ENCODE measurements at regions not wholly inside any gene's neighbourhood (a gene's known extent, or its start where the extent isn't known, plus 50 kb on each side); places are given as distances from the start of the nearest gene placed in this dataset.

- Histone ChIP-seq H3K4me2 (ENCODE audit: low read depth, low read length, poor library complexity, severe bottlenecking) (no peak overlapping the region), H4K20me1 (ENCODE audit: insufficient read depth, low read length, poor library complexity, severe bottlenecking) (no peaks in the 10 kb centered on the region), H3K9ac (ENCODE audit: low read depth, low read length, poor library complexity, severe bottlenecking) (no peak overlapping the region)
These were observed 434.5 kb upstream of the B3GAT1 start for GRCh38 chr11:134846328-134847082.

GRCh38 chr11:134845474-134846327, 433.7 kb upstream of the B3GAT1 start:
- no peaks in the 10 kb centered on the region for H3F3A ChIP-seq (ENCODE audit: low read depth)
- no peak overlapping the region for H2AFZ ChIP-seq (ENCODE audit: low read length)
- TF ChIP-seq EZH2phosphoT487 (IDR thresholded peaks at IDR 0.05; ENCODE audit: borderline replicate concordance) (no peak), CTCF (conservative IDR thresholded peaks at IDR 0.05; ENCODE audit: low read length) (no peak)
- H3K27me3 ChIP-seq (ENCODE audit: insufficient read depth, low read length, poor library complexity, severe bottlenecking) = no peaks in the 10 kb centered on the region
- peaks cover 50% of the 10 kb centered on the region; the same call in 1 of the 2 replicates for H3K9me3 ChIP-seq (ENCODE audit: insufficient read depth, low read depth, low read length)
- no peaks in the 10 kb centered on the region for H3K36me3 ChIP-seq (ENCODE audit: insufficient read depth, low read length)
- no peaks in the 10 kb centered on the region for H3K79me2 ChIP-seq (ENCODE audit: insufficient read depth, low read length)
- H3K4me1 ChIP-seq (ENCODE audit: insufficient read depth, low read length, poor library complexity, severe bottlenecking) = no peaks in the 10 kb centered on the region
- H3K9ac ChIP-seq (ENCODE audit: low read depth, low read length, poor library complexity, severe bottlenecking) = no peak overlapping the region
- no peaks in the 10 kb centered on the region for H3K9me2 ChIP-seq (replicated peaks; ENCODE audit: low read depth, low read length)
- H3K4me2 ChIP-seq (ENCODE audit: low read depth, low read length, poor library complexity, severe bottlenecking) = no peak overlapping the region
- H4K20me1 ChIP-seq (ENCODE audit: insufficient read depth, low read length, poor library complexity, severe bottlenecking) = no peaks in the 10 kb centered on the region
- H3K4me3 ChIP-seq (ENCODE audit: low read length, poor library complexity, severe bottlenecking) = no peak overlapping the region

More at GRCh38 chr11:134846328-134847082, 434.5 kb upstream of the B3GAT1 start:
- Histone ChIP-seq H3K27me3 (ENCODE audit: insufficient read depth, low read length, poor library complexity, severe bottlenecking) (no peaks in the 10 kb centered on the region), H3K4me1 (ENCODE audit: insufficient read depth, low read length, poor library complexity, severe bottlenecking) (no peaks in the 10 kb centered on the region), H3K9me3 (ENCODE audit: insufficient read depth, low read depth, low read length) (peaks cover 56% of the 10 kb centered on the region; the same call in 1 of the 2 replicates), H3K9me2 (replicated peaks; ENCODE audit: low read depth, low read length) (no peaks in the 10 kb centered on the region), H3K36me3 (ENCODE audit: insufficient read depth, low read length) (no peaks in the 10 kb centered on the region), H3K4me3 (ENCODE audit: low read length, poor library complexity, severe bottlenecking) (no peak overlapping the region), H2AFZ (ENCODE audit: low read length) (no peak overlapping the region), H3F3A (ENCODE audit: low read depth) (no peaks in the 10 kb centered on the region), H3K79me2 (ENCODE audit: insufficient read depth, low read length) (no peaks in the 10 kb centered on the region)
- TF ChIP-seq EZH2phosphoT487 (IDR thresholded peaks at IDR 0.05; ENCODE audit: borderline replicate concordance) = no peak
- no peak for TF ChIP-seq CTCF (conservative IDR thresholded peaks at IDR 0.05; ENCODE audit: low read length)

GRCh38 chr11:134844838-134845237, 432.8 kb upstream of the B3GAT1 start:
- Histone ChIP-seq H3K4me3 (ENCODE audit: low read length, poor library complexity, severe bottlenecking) (no peak overlapping the region), H3K27me3 (ENCODE audit: insufficient read depth, low read length, poor library complexity, severe bottlenecking) (no peaks in the 10 kb centered on the region)

More at GRCh38 chr11:134844838-134845237, 432.8 kb upstream of the B3GAT1 start:
- no peak overlapping the region for H2AFZ ChIP-seq (ENCODE audit: low read length)
- H3K9ac ChIP-seq (ENCODE audit: low read depth, low read length, poor library complexity, severe bottlenecking) = no peak overlapping the region
- H4K20me1 ChIP-seq (ENCODE audit: insufficient read depth, low read length, poor library complexity, severe bottlenecking) = no peaks in the 10 kb centered on the region
- peaks cover 46% of the 10 kb centered on the region; the same call in 1 of the 2 replicates for H3K9me3 ChIP-seq (ENCODE audit: insufficient read depth, low read depth, low read length)
- TF ChIP-seq CTCF (conservative IDR thresholded peaks at IDR 0.05; ENCODE audit: low read length) (no peak), EZH2phosphoT487 (IDR thresholded peaks at IDR 0.05; ENCODE audit: borderline replicate concordance) (no peak)
- H3K4me2 ChIP-seq (ENCODE audit: low read depth, low read length, poor library complexity, severe bottlenecking) = no peak overlapping the region
- no peaks in the 10 kb centered on the region for H3K4me1 ChIP-seq (ENCODE audit: insufficient read depth, low read length, poor library complexity, severe bottlenecking)
- H3K9me2 ChIP-seq (replicated peaks; ENCODE audit: low read depth, low read length) = no peaks in the 10 kb centered on the region
- no peaks in the 10 kb centered on the region for H3K79me2 ChIP-seq (ENCODE audit: insufficient read depth, low read length)
- H3F3A ChIP-seq (ENCODE audit: low read depth) = no peaks in the 10 kb centered on the region
- H3K36me3 ChIP-seq (ENCODE audit: insufficient read depth, low read length) = no peaks in the 10 kb centered on the region

All from Loucy (cell line).